ENCODE measurements at regions not wholly inside any gene's neighbourhood (a gene's known extent, or its start where the extent isn't known, plus 50 kb on each side); places are given as distances from the start of the nearest gene placed in this dataset.

GRCh38 chr7:115409682-115410433 is 488.0 kb downstream of the MDFIC start:
- Histone ChIP-seq H3K4me2 (ENCODE audit: low read length) (no peak overlapping the region), H3K9me2 (ENCODE audit: insufficient read depth, low read length) (no peaks in the 10 kb centered on the region), H3K4me3 (ENCODE audit: low read depth, low read length, poor library complexity, severe bottlenecking) (no peak overlapping the region), H3K79me2 (ENCODE audit: insufficient read depth, low read depth, low read length) (no peaks in the 10 kb centered on the region), H3K9me3 (ENCODE audit: low read length) (no peaks in the 10 kb centered on the region), H3K36me3 (ENCODE audit: insufficient read depth, low read length) (no peaks in the 10 kb centered on the region), H3K27ac (ENCODE audit: low read depth, low read length, poor library complexity, severe bottlenecking) (no peak overlapping the region), H4K20me1 (ENCODE audit: insufficient read depth, low read length) (no peaks in the 10 kb centered on the region), H3K4me1 (ENCODE audit: insufficient read depth, low read length, poor library complexity, severe bottlenecking) (no peaks in the 10 kb centered on the region), H2AFZ (ENCODE audit: low read length) (no peak overlapping the region; the same call in 1 of the 2 replicates)
- ChIA-PET POLR2A (interaction anchor here (0.6 to 1.4 kb wide), 3 partner anchors 13 to 246 kb away, joined by 3 read pairs; no protein-coding TSS in a partner anchor), CTCF (ENCODE audit: unreplicated experiment) (no interaction called here)
- TF ChIP-seq CTCF (conservative IDR thresholded peaks at IDR 0.05; ENCODE audit: low read length) (no peak), EZH2phosphoT487 (IDR thresholded peaks at IDR 0.05; ENCODE audit: borderline replicate concordance, low read depth, low read length) (no peak)
- no peak for DNase-seq (ENCODE audit: low spot score)
- no TSS peak for BruUV-seq (replicated peaks)
- intact Hi-C loops (cut with micrococcal nuclease; ENCODE audit: unreplicated experiment) = no loop called here

- Histone ChIP-seq H4K20me1 (ENCODE audit: insufficient read depth, low read length) (no peaks in the 10 kb centered on the region), H2AFZ (ENCODE audit: low read length) (no peak overlapping the region), H3K36me3 (ENCODE audit: insufficient read depth, low read length) (no peaks in the 10 kb centered on the region), H3K4me3 (ENCODE audit: low read depth, low read length, poor library complexity, severe bottlenecking) (no peak overlapping the region), H3K79me2 (ENCODE audit: insufficient read depth, low read depth, low read length) (no peaks in the 10 kb centered on the region), H3K27ac (ENCODE audit: low read depth, low read length, poor library complexity, severe bottlenecking) (no peak overlapping the region), H3K4me1 (ENCODE audit: insufficient read depth, low read length, poor library complexity, severe bottlenecking) (no peaks in the 10 kb centered on the region), H3K9me2 (ENCODE audit: insufficient read depth, low read length) (no peaks in the 10 kb centered on the region), H3K9me3 (ENCODE audit: low read length) (no peaks in the 10 kb centered on the region), H3K4me2 (ENCODE audit: low read length) (no peak overlapping the region)
- TF ChIP-seq CTCF (conservative IDR thresholded peaks at IDR 0.05; ENCODE audit: low read length) (no peak), EZH2phosphoT487 (IDR thresholded peaks at IDR 0.05; ENCODE audit: borderline replicate concordance, low read depth, low read length) (no peak)
- CTCF ChIA-PET (ENCODE audit: unreplicated experiment) = no interaction called here
- POLR2A ChIA-PET = interaction anchor here (1.7 kb wide), 1 partner anchor 10 kb away, joined by 6 read pairs; no protein-coding TSS in a partner anchor
- no peak for DNase-seq (ENCODE audit: low spot score)
- intact Hi-C loops (cut with micrococcal nuclease; ENCODE audit: unreplicated experiment) = no loop called here
- BruUV-seq (replicated peaks) = no TSS peak
Measured at GRCh38 chr7:115406219-115406618, 484.3 kb downstream of the MDFIC start.

GRCh38 chr7:115387137-115387536 is 465.2 kb downstream of the MDFIC start:
- intact Hi-C loops (cut with micrococcal nuclease; ENCODE audit: unreplicated experiment) = no loop called here
- H4K20me1 ChIP-seq (ENCODE audit: insufficient read depth, low read length) = no peaks in the 10 kb centered on the region
- no peaks in the 10 kb centered on the region for H3K4me1 ChIP-seq (ENCODE audit: insufficient read depth, low read length, poor library complexity, severe bottlenecking)
- no peaks in the 10 kb centered on the region for H3K79me2 ChIP-seq (ENCODE audit: insufficient read depth, low read depth, low read length)
- TF ChIP-seq CTCF (conservative IDR thresholded peaks at IDR 0.05; ENCODE audit: low read length) = no peak
- no peak for TF ChIP-seq EZH2phosphoT487 (IDR thresholded peaks at IDR 0.05; ENCODE audit: borderline replicate concordance, low read depth, low read length)
- H3K9me3 ChIP-seq (ENCODE audit: low read length) = no peaks in the 10 kb centered on the region
- no peak for DNase-seq (ENCODE audit: low spot score)
- H3K9me2 ChIP-seq (ENCODE audit: insufficient read depth, low read length) = no peaks in the 10 kb centered on the region
- no peak overlapping the region for H3K27ac ChIP-seq (ENCODE audit: low read depth, low read length, poor library complexity, severe bottlenecking)
- no peak overlapping the region for H2AFZ ChIP-seq (ENCODE audit: low read length)
- ChIA-PET POLR2A (interaction anchor here (1.8 kb wide), 1 partner anchor 9 kb away, joined by 3 read pairs; no protein-coding TSS in a partner anchor), CTCF (ENCODE audit: unreplicated experiment) (no interaction called here)
- no peaks in the 10 kb centered on the region for H3K36me3 ChIP-seq (ENCODE audit: insufficient read depth, low read length)
- H3K4me2 ChIP-seq (ENCODE audit: low read length) = no peak overlapping the region
- no peak overlapping the region for H3K4me3 ChIP-seq (ENCODE audit: low read depth, low read length, poor library complexity, severe bottlenecking)
- no TSS peak for BruUV-seq (replicated peaks)
